ENCODE measurements at regions not wholly inside any gene's neighbourhood (a gene's known extent, or its start where the extent isn't known, plus 50 kb on each side); places are given as distances from the start of the nearest gene placed in this dataset.
A peak's percentile ranks its signal among the peaks of the same experiment; 100 is the strongest.
"Not testable (repeated sequence)": the region's sequence is repeated elsewhere in the genome, so short reads cannot be mapped to it uniquely, and the experiment has no call there.

DNA sequence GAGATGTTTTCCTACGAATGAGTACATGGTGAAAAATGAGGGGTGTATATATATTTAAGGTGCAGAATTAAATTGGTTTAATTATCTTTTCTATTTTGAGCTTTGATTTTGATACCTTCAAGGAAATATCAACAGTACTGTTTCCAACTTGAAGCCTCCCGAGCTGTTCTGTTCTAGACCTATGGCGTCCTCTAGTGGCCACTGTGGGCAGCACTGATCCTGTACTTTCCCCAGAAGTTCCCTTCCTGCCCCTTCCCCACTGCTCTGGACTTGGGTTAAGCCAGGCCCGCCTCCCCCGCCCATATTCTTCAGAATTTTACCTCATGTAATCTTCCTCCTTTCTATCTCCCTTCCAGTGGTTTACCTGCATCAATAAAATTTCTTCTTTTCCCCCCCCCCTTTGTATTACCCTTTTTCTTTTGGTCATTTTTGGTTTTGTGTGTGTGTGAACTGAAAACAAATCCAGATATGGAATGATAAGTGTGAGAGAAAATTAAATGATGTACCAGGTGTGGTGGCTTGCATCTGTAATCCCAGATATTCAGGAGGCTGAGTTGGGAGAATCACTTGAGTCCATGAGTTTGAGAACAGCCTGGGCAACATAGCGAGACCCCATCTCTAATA lies 1643.5 kb downstream of the TP53TG3F start:
- peak; percentile 1 to 25 for DNase-seq

DNA sequence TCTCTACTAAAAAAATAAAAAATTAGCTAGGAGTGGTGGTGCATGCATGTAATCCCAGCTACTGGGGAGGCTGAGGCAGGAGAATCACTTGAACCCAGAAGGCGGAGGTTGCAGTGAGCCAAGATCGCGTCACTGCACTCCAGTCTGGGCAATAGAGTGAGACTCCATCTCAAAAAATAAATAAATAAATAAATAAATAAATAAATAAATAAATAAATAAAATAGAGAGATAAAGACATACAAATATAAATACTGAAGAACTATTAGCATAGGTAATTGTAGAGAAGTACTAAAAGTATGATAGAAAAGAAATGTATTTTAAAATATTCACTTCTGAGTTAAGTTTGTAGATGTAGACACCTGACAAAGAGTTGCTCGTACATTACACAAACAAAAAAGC lies 1652.4 kb downstream of the TP53TG3F start:
- not testable (repeated sequence) for DNase-seq

DNA sequence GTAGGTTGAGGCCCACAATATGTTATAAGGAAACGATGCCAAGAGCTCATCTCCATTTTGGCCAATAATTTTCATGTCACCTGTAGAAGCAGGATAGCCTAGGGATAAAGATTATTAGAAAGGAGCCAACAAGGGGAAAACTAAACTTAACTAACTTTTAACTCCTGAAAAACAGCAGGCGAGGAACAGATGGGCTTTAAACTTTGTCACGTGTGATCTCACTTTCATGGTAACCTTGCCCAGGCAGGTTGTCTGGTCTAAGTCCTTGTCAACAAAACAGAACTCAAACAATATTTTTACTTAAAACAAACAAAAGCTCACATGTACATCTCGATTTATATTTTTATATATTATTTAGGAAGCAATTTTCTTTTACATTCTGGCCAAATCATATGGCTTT lies 1672.0 kb downstream of the TP53TG3F start:
- no peak for DNase-seq

DNA sequence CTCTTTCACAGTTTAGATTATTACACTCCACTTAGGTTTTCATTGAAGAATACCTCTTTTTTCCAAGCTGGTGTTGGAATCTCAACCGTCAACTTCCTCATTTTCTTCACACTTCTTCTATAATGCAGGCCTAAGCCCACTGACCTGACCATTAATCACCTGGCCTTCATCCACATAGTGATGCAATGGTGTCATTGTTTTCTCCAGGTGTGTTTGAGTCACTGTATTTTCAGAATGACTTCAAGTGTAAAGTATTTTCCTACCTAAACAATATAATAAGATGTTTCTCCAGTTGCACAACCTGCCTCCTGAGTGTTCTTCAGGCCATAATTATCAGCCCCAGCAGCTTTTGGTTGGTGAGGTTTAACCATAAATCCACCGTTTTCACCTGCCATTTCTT lies 1675.1 kb downstream of the TP53TG3F start:
- DNase-seq: no peak

DNA sequence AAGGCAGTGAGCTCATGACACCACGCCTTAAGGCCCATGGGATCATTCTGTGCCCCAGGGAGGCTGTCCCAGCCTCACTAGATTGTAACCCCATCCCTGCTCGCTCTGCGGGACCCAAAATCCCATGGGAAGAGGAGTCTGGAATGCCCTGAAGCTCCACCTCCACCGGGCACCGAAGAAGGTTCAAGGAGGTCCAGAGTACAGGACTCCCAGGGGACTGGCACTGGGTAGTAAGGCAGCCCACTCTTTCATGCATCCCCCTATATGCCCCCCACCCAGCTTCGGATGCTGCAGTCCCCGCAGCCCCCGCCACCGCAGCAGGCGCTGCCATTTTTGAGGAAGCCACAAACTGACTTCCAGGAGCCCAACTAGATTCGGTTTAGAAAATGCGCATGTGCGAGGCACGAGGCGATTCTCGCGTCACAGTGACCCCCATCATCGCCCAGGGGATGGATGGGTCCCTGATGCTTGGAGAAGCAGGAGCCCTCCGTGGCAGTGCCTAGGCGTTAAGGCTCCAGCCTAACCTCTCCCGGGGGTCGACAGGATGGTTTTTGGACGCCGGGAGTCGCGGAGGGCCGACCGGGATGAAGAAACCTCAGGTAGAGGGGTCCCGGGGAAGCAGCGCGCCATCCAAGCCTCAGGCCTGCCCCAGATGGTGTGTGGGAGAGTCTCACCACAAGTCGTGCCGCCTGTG lies 1681.0 kb downstream of the TP53TG3F start:
- no peak for DNase-seq

GRCh38 chr16:35141303-35141702 lies 1681.9 kb downstream of the TP53TG3F start:
- DNase-seq: no peak

GRCh38 chr16:35142147-35142808 lies 1682.9 kb downstream of the TP53TG3F start:
- DNase-seq: no peak

- no peak for DNase-seq
Measured at GRCh38 chr16:35142809-35143192, 1683.4 kb downstream of the TP53TG3F start.

GRCh38 chr16:35144212-35144932 lies 1685.0 kb downstream of the TP53TG3F start:
- no peak for DNase-seq

- no peak for DNase-seq
Measured at GRCh38 chr16:35146031-35146710, 1686.8 kb downstream of the TP53TG3F start.

GRCh38 chr16:35146723-35147458 lies 1687.5 kb downstream of the TP53TG3F start:
- DNase-seq: no peak

- DNase-seq: no peak
Measured at GRCh38 chr16:35147556-35148504, 1688.4 kb downstream of the TP53TG3F start.

- DNase-seq: no peak
Measured at GRCh38 chr16:35148748-35149147, 1689.3 kb downstream of the TP53TG3F start.

DNA sequence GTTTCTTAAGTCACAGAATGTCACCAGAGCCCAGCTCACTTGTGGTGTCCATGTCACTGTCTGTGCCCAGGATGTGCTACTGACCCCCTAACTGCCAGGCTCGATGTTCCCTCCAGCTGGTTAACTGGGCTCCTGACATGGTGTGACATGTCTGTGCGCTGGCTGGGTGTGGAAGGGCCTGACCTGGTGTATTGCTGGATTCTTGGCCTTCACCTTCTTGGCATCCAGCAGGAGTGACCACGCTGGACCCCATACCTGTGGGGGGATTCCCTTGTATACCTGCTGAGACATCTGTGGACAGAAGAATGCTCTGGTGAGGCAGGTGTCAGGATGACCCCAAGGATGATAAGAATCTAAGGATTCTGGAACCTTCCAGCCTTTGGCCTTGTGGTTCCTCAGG lies 1690.1 kb downstream of the TP53TG3F start:
- no peak for DNase-seq

GRCh38 chr16:35150805-35151312 lies 1691.4 kb downstream of the TP53TG3F start:
- DNase-seq: no peak

- no peak for DNase-seq
Measured at GRCh38 chr16:35152067-35152627, 1692.7 kb downstream of the TP53TG3F start.

- DNase-seq: no peak
Measured at GRCh38 chr16:35154627-35155026, 1695.2 kb downstream of the TP53TG3F start.

DNA sequence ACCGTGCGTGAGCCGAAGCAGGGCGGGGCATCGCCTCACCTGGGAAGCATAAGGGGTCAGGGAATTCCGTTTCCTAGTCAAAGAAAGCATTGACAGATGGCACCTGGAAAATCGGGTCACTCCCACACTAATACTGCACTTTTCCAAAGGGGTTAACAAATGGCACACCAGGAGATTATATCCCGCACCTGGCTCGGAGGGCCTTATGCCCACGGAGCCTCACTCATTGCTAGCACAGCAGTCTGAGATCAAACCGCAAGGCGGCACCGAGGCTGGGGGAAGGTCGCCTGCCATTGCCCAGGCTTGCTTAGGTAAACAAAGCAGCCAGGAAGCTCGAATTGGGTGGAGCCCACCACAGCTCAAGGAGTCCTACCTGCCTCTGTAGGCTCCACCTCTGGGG lies 1698.1 kb downstream of the TP53TG3F start:
- DNase-seq: not testable (repeated sequence)

- not testable (repeated sequence) for DNase-seq
Measured at GRCh38 chr16:35169324-35169723, 1709.9 kb downstream of the TP53TG3F start.

GRCh38 chr16:35170061-35170460 lies 1710.6 kb downstream of the TP53TG3F start:
- DNase-seq: not testable (repeated sequence)

Measured in Kasumi-1 (cell line).